ENCODE measurements at regions not wholly inside any gene's neighbourhood (a gene's known extent, or its start where the extent isn't known, plus 50 kb on each side); places are given as distances from the start of the nearest gene placed in this dataset.

DNA sequence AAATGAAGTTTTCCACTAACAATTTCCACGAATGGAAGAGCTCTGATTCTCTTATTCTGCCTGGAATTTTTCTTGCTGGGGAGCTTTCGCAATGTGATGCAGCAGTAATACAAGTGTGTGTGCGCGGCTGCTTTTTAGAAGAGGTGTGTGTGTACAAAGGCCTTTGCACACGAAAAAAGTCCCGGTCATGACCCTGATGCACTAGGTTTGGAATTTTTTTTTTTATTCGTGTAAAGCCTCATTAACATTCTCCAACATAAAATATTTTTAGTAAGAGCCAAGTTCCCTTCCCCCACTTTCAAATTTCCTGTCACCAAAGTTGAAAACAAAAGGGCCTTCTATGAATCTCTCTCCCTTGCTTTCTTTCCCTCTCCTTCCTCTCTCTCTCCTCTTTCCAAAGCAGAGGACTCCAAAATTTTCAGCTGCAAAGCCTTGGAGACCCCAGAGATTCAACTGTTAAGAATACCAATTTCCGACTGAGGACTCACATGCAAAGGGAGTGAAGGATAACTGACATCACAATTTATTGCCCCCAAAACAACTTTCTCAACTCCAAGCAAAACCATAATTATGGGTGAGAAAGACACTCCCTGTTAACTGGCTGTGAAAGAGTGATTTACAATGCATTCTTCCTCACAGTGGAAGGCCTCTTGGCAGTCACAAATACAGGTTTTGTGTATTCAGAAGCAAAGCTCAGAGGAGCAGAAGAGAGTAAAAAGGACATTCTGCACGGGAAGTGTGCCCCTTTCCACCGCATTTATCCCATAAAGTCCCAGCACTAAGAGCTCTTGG lies 421.2 kb upstream of the JARID2 start:
- Histone ChIP-seq H3K9me3 (ENCODE audit: control insufficient read depth, insufficient read depth, low read depth, low read length) (no peaks in the 10 kb centered on the region), H3K4me1 (ENCODE audit: control insufficient read depth, insufficient read depth, low read length) (no peaks in the 10 kb centered on the region), H3K27ac (ENCODE audit: low read length) (no peak overlapping the region), H3K36me3 (ENCODE audit: control insufficient read depth, insufficient read depth, low read length) (no peaks in the 10 kb centered on the region), H3K27me3 (ENCODE audit: control insufficient read depth, insufficient read depth, low read length) (no peaks in the 10 kb centered on the region), H3K4me3 (ENCODE audit: low read depth in 2 of 2, low read length in 2 of 2) (no peak overlapping the region)
- in situ Hi-C loops (cut with HindIII; ENCODE audit: low pct_unique_long_range_greater_than_20kb, low sequenced_read_pairs), result no loop called here
- no TSS peak for BruUV-seq (replicated peaks)
- intact Hi-C loops (cut with micrococcal nuclease; ENCODE audit: unreplicated experiment), result no loop called here
- TF ChIP-seq POLR2AphosphoS5 (IDR thresholded peaks at IDR 0.05; ENCODE audit: low read depth, low read length) (no peak), REST (IDR thresholded peaks at IDR 0.05; ENCODE audit: insufficient read depth in 1 of 2, low read depth in 2 of 2, low read length in 1 of 2) (no peak), SIN3A (IDR thresholded peaks at IDR 0.05; ENCODE audit: borderline replicate concordance, insufficient read depth, low read depth, low read length) (no peak), TCF7L2 (IDR thresholded peaks at IDR 0.05; ENCODE audit: low read depth, low read length) (no peak)
- no peak for ATAC-seq
- DNase-seq (ENCODE audit: low read depth, low spot score), result no peak
- CTCF ChIA-PET, result interaction anchor here (0.6 kb wide), 1 partner anchor 150 kb away, joined by 3 read pairs; no protein-coding TSS in a partner anchor
- POLR2A ChIA-PET, result no interaction called here

- DNase-seq (ENCODE audit: low read depth, low spot score), result no peak
- in situ Hi-C loops (cut with HindIII; ENCODE audit: low pct_unique_long_range_greater_than_20kb, low sequenced_read_pairs), result no loop called here
- no peak for ATAC-seq
- Histone ChIP-seq H3K9me3 (ENCODE audit: control insufficient read depth, insufficient read depth, low read depth, low read length) (no peaks in the 10 kb centered on the region), H3K27me3 (ENCODE audit: control insufficient read depth, insufficient read depth, low read length) (no peaks in the 10 kb centered on the region), H3K36me3 (ENCODE audit: control insufficient read depth, insufficient read depth, low read length) (no peaks in the 10 kb centered on the region), H3K27ac (ENCODE audit: low read length) (no peak overlapping the region), H3K4me1 (ENCODE audit: control insufficient read depth, insufficient read depth, low read length) (no peaks in the 10 kb centered on the region), H3K4me3 (ENCODE audit: low read depth in 2 of 2, low read length in 2 of 2) (no peak overlapping the region)
- BruUV-seq (replicated peaks), result no TSS peak
- POLR2A ChIA-PET, result no interaction called here
- intact Hi-C loops (cut with micrococcal nuclease; ENCODE audit: unreplicated experiment), result no loop called here
- CTCF ChIA-PET, result no interaction called here
- no peak for TF ChIP-seq CTCF (IDR thresholded peaks at IDR 0.05)
- TF ChIP-seq TCF7L2 (IDR thresholded peaks at IDR 0.05; ENCODE audit: low read depth, low read length), result no peak
- TF ChIP-seq SIN3A (IDR thresholded peaks at IDR 0.05; ENCODE audit: borderline replicate concordance, insufficient read depth, low read depth, low read length), result no peak
- no peak for TF ChIP-seq POLR2AphosphoS5 (IDR thresholded peaks at IDR 0.05; ENCODE audit: low read depth, low read length)
- no peak for TF ChIP-seq REST (IDR thresholded peaks at IDR 0.05; ENCODE audit: insufficient read depth in 1 of 2, low read depth in 2 of 2, low read length in 1 of 2)
Measured at GRCh38 chr6:14826456-14826855, 419.4 kb upstream of the JARID2 start.
